Stomach (tissue), 8 donors: ENCODE measurements at regions not wholly inside any gene's neighbourhood (a gene's known extent, or its start where the extent isn't known, plus 50 kb on each side); places are given as distances from the start of the nearest gene placed in this dataset.
A peak's percentile ranks its signal among the peaks of the same experiment; 100 is the strongest.

Source experiments
- DNase-seq, 2 donors: peaks; one replicate each; pipeline versions ENCODE4 v3.0.0 to v3.0.0-alpha.2; 2013 to 2019
- H3K27ac ChIP-seq, 5 donors: fragments of 200-600 bp in 4 of 5; sonication (generic) in 4 of 5; one replicate each; pipeline ENCODE4 v1.5.1; 2013 to 2019; ENCODE audit warnings: mild to moderate bottlenecking in 1 of 5, moderate library complexity in 1 of 5
- H3K27me3 ChIP-seq, 3 donors: fragments of 200-600 bp; sonication (generic); one replicate each; pipeline ENCODE4 v1.5.1; 2017 to 2019; ENCODE audit warnings: mixed run types in 1 of 3
- H3K36me3 ChIP-seq, 4 donors: fragments of 200-600 bp; sonication (generic); 1 replicate in 3 of 4; 2 replicates in 1 of 4; pipeline ENCODE4 v1.5.1; 2016 to 2019
- H3K4me1 ChIP-seq, 4 donors: fragments of 200-600 bp; sonication (generic); one replicate each; pipeline ENCODE4 v1.5.1; 2016 to 2019
- H3K4me3 ChIP-seq, 4 donors: fragments of 200-600 bp; sonication (generic) in 3 of 4; one replicate each; pipeline ENCODE4 v1.5.1; 2016 to 2019; ENCODE audit warnings: mild to moderate bottlenecking in 1 of 4
- H3K9me3 ChIP-seq, 4 donors: fragments of 200-600 bp; sonication (generic); one replicate each; pipeline ENCODE4 v1.5.1; 2016 to 2019
- EP300 ChIP-seq: sonication (generic); formaldehyde crosslinking; IDR thresholded peaks from one replicate; pipeline ENCODE4 v1.6.1; 2017; ENCODE audit warnings: antibody characterized with exemption
- POLR2A ChIP-seq, 4 donors: fragments of 450-650 bp; IDR thresholded peaks; one replicate each; pipeline ENCODE4 v1.6.1; 2016; ENCODE audit warnings: antibody characterized with exemption in 4 of 4, control low read depth in 2 of 4, mild to moderate bottlenecking in 1 of 4, moderate library complexity in 1 of 4
- POLR2AphosphoS5 ChIP-seq, 3 donors: sonication (generic); formaldehyde crosslinking; IDR thresholded peaks; one replicate each; pipeline ENCODE4 v1.6.1; 2016; ENCODE audit warnings: antibody characterized with exemption in 3 of 3
- WGBS, 5 donors: extraction: QIAGEN DNeasy Blood & Tissue Kit in 3 of 5; methylation state at CpG; one replicate each; pipeline versions ENCODE4 v1.1.5 to v1.1.7; 2013 to 2018; 5-methylcytosine and 5-hydroxymethylcytosine counted together
- intact Hi-C: fragments of 100-400 bp; cut with DNase I; formaldehyde crosslinking; loops from one replicate; pipeline ENCODE4 v1.15.1; 2023; ENCODE audit warnings: low total_unique reads
- TF ChIP-seq, protein P1 (sequence below), 7 experiments: fragments of 450-650 bp in 4 of 7; fragments of 200-600 bp in 3 of 7; sonication (generic) in 3 of 7; IDR thresholded peaks; one replicate each; pipeline ENCODE4 v1.5.1; 2016 to 2019; ENCODE audit warnings: antibody characterized with exemption in 7 of 7, control low read depth in 2 of 7, mild to moderate bottlenecking in 1 of 7
- donor health status: healthy with polysubstance abuse.
- donor health status: Bipolar disorder and iron deficiency.
- donor health status: healthy.

DNA sequence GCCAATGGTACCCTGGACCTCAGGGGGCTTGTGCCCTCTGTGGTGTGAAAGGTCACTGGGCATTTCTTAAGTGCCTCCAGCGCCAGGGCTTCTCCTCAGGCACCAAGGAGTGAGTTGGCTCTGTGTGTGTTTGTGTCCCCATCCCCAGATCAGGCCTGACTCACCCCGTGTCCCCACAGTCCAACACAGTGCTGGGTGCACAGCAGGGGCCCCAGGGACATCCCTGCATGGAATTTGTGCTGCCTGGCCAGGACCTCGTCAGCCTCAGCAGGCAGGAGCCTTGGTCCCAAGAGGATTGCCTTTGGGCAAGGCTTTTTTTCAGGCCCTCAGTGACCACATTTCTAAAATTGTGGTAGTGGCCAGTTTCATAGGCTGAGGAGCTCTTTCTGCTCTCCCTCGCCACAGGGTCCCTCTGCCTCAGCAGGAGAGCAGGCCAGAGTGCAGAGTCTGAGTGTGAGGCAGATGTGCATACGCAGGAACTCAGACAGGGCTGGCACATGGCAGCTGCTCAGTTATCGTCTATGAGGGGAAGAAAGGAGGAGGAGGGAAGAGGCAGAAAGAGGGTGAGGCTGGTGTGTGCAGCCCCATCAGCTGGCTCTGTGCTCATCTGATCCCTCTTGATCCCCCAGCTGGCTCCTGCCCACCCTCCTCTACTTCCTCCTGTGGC lies 215.6 kb downstream of the RPLP1 start:
- DNase-seq = no peak
- Histone ChIP-seq H3K27ac (peak overlapping the region in 1 of 5 donors; percentile 68), H3K4me1 (peaks cover 0 to 41% (median 14%) of the 10 kb centered on the region in 4 donors), H3K9me3 (no peaks in the 10 kb centered on the region), H3K27me3 (no peaks in the 10 kb centered on the region), H3K36me3 (no peaks in the 10 kb centered on the region), H3K4me3 (no peak overlapping the region)
- 72 to 87% (median 82%) methylated on average over 6 of the region's 6 CpGs for WGBS, 5 donors
- intact Hi-C loops = no loop called here
- TF ChIP-seq EP300 (no peak), POLR2A (IDR thresholded peaks at IDR 0.05) (no peak), POLR2AphosphoS5 (IDR thresholded peaks at IDR 0.05) (no peak)
- TF ChIP-seq, protein P1, sequence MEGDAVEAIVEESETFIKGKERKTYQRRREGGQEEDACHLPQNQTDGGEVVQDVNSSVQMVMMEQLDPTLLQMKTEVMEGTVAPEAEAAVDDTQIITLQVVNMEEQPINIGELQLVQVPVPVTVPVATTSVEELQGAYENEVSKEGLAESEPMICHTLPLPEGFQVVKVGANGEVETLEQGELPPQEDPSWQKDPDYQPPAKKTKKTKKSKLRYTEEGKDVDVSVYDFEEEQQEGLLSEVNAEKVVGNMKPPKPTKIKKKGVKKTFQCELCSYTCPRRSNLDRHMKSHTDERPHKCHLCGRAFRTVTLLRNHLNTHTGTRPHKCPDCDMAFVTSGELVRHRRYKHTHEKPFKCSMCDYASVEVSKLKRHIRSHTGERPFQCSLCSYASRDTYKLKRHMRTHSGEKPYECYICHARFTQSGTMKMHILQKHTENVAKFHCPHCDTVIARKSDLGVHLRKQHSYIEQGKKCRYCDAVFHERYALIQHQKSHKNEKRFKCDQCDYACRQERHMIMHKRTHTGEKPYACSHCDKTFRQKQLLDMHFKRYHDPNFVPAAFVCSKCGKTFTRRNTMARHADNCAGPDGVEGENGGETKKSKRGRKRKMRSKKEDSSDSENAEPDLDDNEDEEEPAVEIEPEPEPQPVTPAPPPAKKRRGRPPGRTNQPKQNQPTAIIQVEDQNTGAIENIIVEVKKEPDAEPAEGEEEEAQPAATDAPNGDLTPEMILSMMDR (IDR thresholded peaks at IDR 0.05) = no peak

DNA sequence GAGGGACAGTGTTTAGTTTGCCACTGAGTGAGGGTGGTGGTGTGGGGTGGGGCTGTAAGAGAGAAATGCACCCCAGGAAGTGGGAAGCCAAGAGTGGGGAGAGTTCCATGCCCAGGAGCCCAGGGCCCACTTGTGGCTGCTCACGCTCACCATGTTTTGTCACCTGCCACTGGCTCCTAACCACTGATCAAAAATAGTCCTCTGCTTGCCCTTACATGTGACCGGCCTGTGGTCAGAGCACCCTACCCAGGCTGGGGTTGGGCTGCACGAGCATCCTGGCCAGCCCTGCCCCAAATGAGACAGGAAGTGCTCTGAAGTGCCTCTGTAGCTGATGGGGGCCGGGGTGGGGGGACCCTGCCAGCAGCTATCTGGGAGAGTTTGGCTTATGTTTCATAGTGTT lies 216.3 kb downstream of the RPLP1 start:
- intact Hi-C loops = no loop called here
- H3K27ac ChIP-seq = no peak overlapping the region
- no peaks in the 10 kb centered on the region for H3K27me3 ChIP-seq
- no peaks in the 10 kb centered on the region for H3K9me3 ChIP-seq
- DNase-seq = peak; percentile 31 to 36
- H3K4me3 ChIP-seq = no peak overlapping the region
- no peaks in the 10 kb centered on the region for H3K36me3 ChIP-seq
- TF ChIP-seq, protein P1 (IDR thresholded peaks at IDR 0.05) = no peak
- TF ChIP-seq POLR2AphosphoS5 (IDR thresholded peaks at IDR 0.05) (no peak), EP300 (no peak), POLR2A (IDR thresholded peaks at IDR 0.05) (no peak)
- WGBS, 5 donors = 61 to 74% (median 72%) methylated on average over 3 to 4 of the region's 4 CpGs
- peaks cover 0 to 41% (median 14%) of the 10 kb centered on the region in 4 donors for H3K4me1 ChIP-seq

DNA sequence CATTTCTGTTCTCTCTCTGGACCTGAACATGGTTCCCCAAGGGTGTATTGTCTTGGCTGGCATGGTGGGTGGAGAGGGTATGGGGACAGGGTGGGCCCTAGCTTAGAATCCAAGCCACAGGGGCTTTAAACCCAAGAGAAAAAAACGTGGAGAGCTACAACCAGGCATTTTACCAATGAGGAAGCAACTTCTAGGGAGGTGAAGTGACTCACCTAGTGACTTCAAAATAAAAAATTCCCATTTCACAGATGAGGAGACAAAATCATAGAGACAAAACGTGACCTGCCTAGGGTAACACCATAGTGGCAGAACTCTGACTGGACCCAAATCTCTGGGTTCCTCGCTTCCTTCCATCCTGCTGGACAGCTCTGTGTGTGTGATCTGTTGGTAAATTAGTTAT lies 216.8 kb downstream of the RPLP1 start:
- WGBS, 5 donors = 64 to 81% (median 78%) methylated on average over 3 of the region's 3 CpGs
- H3K36me3 ChIP-seq = no peaks in the 10 kb centered on the region
- peaks cover 0 to 38% (median 14%) of the 10 kb centered on the region in 4 donors for H3K4me1 ChIP-seq
- no peak for TF ChIP-seq POLR2AphosphoS5 (IDR thresholded peaks at IDR 0.05)
- no peak for TF ChIP-seq POLR2A (IDR thresholded peaks at IDR 0.05)
- TF ChIP-seq, protein P1 (IDR thresholded peaks at IDR 0.05) = no peak
- TF ChIP-seq EP300 = no peak
- H3K9me3 ChIP-seq = no peaks in the 10 kb centered on the region
- H3K27me3 ChIP-seq = no peaks in the 10 kb centered on the region
- no peak overlapping the region for H3K27ac ChIP-seq
- H3K4me3 ChIP-seq = no peak overlapping the region
- DNase-seq = no peak
- intact Hi-C loops = no loop called here

DNA sequence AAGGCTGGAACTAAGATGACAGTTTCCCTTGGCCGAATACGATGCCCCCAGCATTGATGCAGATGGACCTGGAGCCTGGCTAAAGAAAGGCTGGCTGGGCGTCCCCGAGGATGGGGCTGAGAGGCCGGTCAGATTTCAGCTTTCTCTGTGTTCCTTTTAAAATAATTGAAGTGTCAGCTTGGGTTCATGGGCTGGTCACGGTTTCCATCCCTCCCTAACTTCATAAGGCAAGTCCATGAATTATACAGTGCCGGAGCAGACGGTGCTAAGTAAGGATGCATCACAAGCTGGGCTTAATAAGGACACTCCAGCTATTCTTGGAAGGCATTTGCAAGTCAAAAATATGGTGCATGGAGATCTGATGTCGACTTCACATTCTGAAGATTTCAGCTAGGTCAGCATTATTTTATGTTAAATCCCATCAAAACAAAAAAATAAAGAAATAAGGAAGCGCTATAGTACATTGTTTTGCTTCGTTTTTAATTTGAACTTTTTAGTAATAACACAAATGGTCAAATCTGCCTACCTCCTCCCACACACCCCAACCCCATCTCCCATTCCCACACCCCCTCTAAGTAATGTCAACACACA lies 220.8 kb downstream of the RPLP1 start:
- intact Hi-C loops = no loop called here

More for the DNA sequence above, 220.8 kb downstream of the RPLP1 start:
- no peak for DNase-seq
- Histone ChIP-seq H3K4me1 (peaks cover 0 to 12% (median 0%) of the 10 kb centered on the region in 4 donors), H3K36me3 (no peaks in the 10 kb centered on the region), H3K27me3 (no peaks in the 10 kb centered on the region), H3K9me3 (no peaks in the 10 kb centered on the region), H3K27ac (no peak overlapping the region), H3K4me3 (no peak overlapping the region)
- WGBS, 5 donors = 79 to 91% (median 85%) methylated on average over 11 of the region's 11 CpGs
- TF ChIP-seq POLR2AphosphoS5 (IDR thresholded peaks at IDR 0.05) (no peak), EP300 (no peak), POLR2A (IDR thresholded peaks at IDR 0.05) (no peak)
- TF ChIP-seq, protein P1 (IDR thresholded peaks at IDR 0.05) = no peak
